ENCODE measurements at regions not wholly inside any gene's neighbourhood (a gene's known extent, or its start where the extent isn't known, plus 50 kb on each side); places are given as distances from the start of the nearest gene placed in this dataset.
"Not testable (repeated sequence)": the region's sequence is repeated elsewhere in the genome, so short reads cannot be mapped to it uniquely, and the experiment has no call there.

GRCh38 chr3:194866236-194866635 is 180.6 kb downstream of the FAM43A start:
- DNase-seq (ENCODE audit: low read depth, low spot score), result no peak

- no peak for DNase-seq (ENCODE audit: low read depth, low spot score)
Observed at GRCh38 chr3:194867270-194867983, 181.7 kb downstream of the FAM43A start.

- no peak for DNase-seq (ENCODE audit: low read depth, low spot score)
Observed at GRCh38 chr3:194868831-194869230, 183.1 kb downstream of the FAM43A start.

GRCh38 chr3:194869482-194870169 is 183.9 kb downstream of the FAM43A start:
- no peak for DNase-seq (ENCODE audit: low read depth, low spot score)

DNA sequence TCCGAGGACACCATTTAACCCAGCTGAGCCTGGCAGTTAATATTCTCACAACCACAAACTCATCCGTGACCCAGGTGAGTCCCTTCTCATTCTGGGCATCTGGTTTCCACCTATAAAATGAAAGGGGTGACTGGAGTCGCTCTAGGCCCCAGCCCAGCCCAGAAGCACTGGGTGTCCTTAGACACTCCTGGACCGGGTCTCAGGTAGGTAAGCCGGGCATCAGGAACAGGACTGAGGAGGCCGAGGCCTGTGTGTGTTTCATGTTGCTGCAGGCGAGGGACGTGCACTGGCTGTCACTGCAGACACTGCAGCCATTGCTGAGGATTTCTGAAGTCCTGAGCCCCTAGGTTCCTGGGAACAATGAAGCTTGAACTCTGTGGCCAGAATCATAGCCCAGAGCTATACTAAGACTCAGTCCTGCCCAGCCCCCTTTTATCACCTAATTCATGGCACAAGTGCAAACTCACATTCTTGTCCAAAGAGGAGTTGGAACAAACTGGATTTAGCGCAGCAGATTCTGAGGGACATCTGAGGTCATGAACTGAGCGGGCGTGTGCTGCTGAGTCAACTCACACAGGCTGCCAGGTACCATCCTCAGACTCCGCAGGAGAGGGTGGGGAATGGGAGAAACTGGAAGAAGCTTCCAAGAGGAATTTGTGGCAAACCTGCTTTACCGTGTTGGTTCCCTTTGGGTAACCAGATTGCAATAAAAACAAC is 184.9 kb downstream of the FAM43A start:
- DNase-seq (ENCODE audit: low read depth, low spot score), result no peak

- no peak for DNase-seq (ENCODE audit: low read depth, low spot score)
Observed at GRCh38 chr3:194871143-194871863, 185.6 kb downstream of the FAM43A start.

GRCh38 chr3:194871864-194872668 is 186.4 kb downstream of the FAM43A start:
- no peak for DNase-seq (ENCODE audit: low read depth, low spot score)

- no peak for DNase-seq (ENCODE audit: low read depth, low spot score)
Observed at GRCh38 chr3:194872669-194872977, 186.9 kb downstream of the FAM43A start.

DNA sequence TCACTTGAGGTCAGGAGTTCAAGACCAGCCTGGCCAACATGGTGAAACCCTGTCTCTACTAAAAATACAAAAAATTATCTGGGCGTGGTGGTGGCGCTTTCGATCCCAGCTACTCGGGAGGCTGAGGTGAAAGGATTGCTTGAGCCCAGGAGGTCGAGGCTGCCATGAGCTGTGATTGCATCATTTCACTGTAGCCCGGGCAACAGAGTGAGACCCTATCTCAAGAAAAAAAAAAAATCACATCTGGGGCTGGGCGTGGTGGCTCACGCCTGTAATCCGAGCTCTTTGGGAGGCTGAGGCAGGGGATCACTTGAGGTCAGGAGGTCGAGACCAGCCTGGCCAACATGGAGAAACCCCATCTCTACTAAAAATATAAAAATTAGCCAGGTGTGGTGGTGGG is 187.8 kb downstream of the FAM43A start:
- DNase-seq (ENCODE audit: low read depth, low spot score), result not testable (repeated sequence)

DNA sequence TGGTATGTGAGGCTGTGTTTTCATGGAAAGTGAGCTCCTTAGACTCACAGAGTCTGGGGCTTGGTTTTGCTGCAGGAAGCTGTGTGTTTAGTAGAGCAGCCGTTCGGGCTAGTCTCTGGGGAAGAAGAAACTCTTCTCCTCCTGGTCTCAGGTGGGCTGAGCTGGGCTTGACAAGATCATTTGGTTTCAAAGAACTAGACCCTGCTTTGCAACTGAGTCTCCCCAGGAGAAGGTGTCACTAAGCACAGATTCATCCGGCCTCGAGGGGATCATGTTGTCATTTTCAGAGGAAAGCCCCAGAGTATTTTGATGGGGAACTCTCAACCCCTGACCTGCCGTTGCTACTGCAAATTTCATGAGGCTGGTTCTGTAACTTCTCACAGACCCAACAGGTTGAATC is 188.5 kb downstream of the FAM43A start:
- DNase-seq (ENCODE audit: low read depth, low spot score), result no peak

DNA sequence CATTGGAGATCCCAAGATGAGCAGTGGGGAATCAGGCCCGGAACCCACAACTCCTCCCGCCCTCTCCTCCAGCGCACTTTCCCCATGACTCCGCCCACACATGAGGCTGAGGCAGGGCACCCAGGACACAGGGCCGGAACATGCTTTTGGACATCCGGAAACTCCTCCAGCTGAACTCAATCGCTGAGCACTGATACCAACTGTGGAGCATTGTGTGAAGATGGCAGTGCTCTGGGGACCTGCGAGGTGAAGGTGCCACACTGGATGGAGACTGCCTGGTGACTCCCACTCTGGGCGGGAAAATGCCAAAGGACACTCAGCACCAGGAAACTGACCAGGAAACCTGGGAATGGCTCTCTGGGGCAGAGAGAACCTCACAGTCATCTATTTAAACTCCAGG is 189.1 kb downstream of the FAM43A start:
- no peak for DNase-seq (ENCODE audit: low read depth, low spot score)

DNA sequence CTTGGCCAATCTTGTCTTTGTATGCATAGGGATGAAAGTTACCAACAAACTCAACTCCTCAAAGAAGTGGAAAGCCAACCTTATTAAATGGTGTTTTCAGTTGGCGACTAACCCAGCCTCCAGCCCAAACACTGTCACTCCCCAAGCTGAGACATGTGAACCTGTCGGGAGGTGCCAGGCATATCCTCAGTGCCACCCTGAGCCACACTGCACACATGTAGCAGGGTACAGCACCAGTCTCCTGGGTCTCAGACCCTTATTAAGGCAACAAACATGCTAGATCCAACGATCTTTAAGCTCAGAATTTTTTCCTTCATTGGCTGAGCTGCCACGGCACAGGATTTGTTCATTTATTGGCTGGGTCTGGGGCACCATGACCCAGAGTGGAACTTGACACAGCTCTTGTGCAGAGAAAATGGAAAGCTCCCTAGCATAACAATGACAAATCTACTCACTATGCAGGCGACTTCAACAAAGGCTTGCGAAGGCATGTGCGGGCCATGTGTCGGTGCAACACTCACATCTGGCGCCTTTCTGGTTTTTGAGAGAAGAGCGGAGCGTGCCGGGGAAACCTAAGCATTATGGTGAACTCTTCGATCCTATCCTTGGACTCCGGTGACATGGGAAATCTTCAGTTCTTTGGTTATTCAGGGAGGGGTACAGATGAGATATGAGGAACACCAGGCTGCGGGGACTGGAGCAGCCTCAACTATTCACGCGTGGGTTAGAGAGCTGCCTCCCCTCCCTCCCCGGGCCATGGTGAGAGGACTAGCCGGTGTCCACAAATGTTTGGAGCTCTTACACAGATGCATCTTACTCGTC is 190.1 kb downstream of the FAM43A start:
- DNase-seq (ENCODE audit: low read depth, low spot score), result no peak

DNA sequence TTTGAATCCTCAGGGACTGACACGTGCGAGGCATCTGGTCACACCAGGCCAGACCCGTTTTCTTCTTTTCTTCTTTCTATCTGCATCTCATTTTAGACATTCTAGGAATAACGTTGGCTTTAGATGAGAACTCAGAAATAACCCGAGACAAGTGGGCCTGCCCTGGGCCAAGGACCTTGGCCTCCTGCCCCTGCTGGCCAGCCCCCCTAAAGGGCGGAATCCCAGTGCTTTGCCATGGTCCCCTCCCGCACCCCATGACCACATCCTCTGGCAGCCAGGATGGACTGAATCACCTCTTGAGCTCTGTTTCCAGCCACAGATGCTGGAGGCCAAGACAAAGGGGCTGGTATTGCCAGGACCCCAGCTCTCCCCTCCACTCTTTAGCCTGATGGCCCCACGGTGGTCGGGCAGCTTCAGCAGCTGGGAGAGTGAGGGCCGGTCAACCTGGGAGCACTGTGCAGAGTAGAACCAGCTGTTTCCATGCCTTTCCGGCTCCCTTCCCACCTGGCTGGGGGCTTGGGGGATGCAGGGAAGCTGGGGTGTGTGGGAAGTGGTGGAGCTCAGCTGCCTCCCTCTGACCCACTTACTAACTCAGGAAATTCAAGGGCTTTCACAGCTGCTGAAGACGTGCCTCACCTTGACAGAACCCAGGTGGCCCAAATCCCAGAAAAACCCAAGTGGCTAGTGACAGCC is 190.9 kb downstream of the FAM43A start:
- DNase-seq (ENCODE audit: low read depth, low spot score), result no peak

GRCh38 chr3:194877291-194878119 is 191.8 kb downstream of the FAM43A start:
- DNase-seq (ENCODE audit: low read depth, low spot score), result no peak

- DNase-seq (ENCODE audit: low read depth, low spot score), result no peak
Observed at GRCh38 chr3:194879126-194879877, 193.6 kb downstream of the FAM43A start.

DNA sequence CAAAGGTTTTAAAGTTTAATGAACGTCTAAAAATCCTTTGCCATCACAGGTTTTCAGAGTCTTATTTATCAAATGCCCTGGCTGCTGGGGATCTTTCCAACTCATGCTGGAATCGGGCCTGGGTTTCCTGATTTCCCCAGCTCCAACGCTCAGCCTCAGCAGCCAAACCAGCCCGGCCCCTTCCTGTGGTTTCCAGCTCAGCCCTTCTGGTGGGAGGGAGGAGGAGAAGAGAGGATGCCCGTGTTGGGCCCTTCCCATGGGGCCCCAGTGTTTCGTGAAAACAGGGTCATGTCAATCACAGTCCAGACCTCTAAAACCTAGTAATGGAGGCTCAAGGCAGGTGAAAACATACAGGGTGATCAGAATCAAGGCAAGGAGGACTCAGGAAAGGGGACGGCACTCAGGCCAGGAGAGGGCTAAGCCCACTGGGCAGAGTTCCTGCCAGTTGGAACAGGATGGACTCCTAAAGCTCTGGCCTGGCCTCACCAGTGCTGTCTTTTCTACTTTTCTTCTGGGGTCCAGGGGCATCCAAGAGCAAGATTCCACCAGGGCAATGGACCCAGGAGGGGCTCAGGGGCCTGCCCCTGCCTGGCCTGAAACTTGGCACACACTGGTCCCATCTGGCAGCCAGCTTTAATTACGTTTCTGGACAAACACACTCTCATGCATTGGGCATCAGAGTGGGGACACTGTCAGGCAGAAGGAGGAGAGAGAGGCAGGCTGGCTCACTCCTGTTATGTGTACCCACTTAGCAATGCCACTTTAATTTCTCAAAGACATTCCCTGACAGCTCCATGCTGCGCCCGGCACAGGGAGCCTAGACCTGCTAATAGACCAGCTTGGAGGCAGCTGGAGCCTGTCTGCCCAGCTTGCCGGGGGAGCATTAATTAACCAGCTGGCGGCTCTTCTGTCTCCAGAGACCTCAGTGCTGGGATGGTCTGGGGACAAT is 194.6 kb downstream of the FAM43A start:
- DNase-seq (ENCODE audit: low read depth, low spot score), result no peak

Measured in smooth muscle cell of the brain vasculature (primary cell).